ENCODE measurements at regions not wholly inside any gene's neighbourhood (a gene's known extent, or its start where the extent isn't known, plus 50 kb on each side); places are given as distances from the start of the nearest gene placed in this dataset.
"Not testable (repeated sequence)": the region's sequence is repeated elsewhere in the genome, so short reads cannot be mapped to it uniquely, and the experiment has no call there.

DNA sequence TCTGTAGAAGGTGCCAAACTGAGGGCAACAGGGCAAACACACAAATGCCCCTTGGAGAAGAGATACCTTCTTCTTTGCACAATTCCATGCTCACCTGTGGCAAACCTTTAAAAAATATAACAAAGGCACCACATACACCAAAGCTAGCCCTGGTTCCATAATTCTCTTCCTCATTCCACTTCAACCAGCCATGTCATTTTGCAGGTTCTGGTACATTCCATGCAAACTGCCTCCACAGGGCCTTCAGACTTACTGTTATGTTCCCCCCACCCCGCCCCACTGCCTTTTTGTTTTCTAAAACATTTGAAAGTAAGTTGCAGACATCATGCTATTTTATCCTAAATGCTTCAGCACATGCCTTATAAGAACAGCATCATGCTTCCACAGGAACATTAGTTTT, 269.0 kb downstream of the NSUN3 start:
- DNase-seq (ENCODE audit: low read depth, low spot score) = no peak

DNA sequence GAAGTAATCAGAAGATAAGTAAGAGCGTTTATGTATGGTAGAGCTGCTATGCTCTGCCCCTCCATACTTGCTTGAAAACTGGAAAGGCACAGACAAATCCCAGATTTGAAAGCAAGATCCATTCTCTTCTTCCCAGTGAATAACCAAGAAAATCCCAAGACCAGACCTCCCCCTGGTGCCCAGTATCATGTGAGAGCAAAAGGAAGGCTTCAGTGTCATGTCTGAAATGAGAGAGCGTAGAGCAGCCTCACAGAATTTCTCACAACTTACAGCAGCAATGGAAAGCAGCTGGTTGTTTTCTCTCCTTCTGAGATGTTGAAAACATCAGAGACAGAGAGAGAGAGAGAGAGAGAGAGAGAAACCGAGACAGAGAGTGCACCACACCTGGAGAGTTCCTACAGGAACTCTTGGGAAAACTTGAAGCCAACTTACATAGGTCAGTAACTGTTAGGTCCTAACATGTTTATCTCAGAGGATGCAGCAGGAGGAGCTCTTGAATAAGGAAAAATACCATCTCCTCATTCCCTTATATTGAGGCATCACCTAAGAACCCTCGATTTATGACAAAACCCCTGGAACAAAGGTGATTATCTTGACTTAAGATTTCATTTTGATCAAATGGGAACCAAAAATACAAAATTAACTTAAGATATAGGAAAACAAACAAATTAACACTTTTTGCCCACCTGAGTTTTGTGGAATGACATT, 273.3 kb downstream of the NSUN3 start:
- peak; percentile 29 for DNase-seq (ENCODE audit: low read depth, low spot score)

DNA sequence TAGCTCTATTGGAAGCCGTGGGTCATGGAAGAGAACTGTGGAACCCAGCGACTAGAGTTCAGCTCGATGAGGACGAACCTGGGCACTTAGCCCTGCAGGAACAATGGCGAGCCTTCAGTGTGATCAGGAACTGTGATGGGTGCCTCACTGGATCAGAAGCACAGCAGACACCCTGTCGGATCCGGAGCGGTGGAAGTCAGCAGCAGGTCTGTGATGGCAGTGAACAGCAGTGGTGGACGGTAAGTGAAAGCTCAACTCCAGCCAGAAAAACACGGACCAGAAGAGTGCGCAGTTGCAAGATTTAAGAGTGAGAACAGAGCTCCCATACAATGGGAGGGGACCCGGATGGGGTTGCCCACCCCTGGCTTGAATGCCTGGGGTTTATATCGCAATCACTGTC, 282.2 kb downstream of the NSUN3 start:
- no peak for DNase-seq (ENCODE audit: low read depth, low spot score)

DNA sequence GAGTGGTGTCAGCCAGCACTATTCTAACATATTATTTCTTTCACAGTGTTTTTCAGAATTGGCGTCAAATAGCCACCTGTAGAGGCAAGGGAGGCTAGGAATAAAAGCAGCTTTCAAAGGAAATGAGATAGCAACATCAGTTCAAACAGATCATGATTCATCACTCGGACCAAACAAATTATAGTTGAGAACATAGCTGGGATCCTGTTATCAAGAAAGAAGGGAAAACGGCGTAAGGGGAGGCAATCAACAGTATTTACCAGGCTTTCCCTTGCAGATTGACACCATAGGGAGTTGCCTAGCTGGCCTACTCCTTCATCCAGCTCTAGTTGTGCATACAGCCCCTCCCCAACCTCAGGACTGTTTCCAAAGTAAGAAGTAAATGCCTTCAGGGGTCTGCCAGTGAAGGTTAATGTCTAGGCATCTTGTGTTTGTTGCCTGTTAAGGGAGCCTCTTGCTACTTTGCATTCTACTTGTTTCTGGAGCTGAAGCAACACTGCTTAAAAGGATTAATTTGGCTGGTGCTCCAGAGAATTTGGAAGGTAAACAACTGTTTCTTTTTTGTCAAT, 286.5 kb downstream of the NSUN3 start:
- DNase-seq (ENCODE audit: low read depth, low spot score) = no peak

DNA sequence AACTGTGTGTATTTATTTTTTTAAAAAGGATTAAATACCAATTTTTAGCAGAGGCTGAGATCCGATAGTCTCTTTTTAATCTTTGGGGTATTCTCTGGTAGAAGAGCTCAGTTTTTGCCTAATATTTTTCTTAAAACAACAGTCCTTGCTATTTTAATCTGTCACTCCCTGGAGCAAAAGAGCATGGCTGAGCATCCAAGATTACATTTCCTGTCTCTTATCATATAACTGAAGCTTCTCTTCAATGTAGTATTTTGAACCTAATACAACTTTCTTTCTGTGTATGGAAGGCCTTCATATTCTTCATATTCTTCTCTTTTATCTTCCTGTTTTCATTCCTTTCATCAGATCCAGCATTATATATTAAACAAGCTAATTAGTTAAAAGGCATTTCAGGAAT, 293.7 kb downstream of the NSUN3 start:
- DNase-seq (ENCODE audit: low read depth, low spot score) = no peak

DNA sequence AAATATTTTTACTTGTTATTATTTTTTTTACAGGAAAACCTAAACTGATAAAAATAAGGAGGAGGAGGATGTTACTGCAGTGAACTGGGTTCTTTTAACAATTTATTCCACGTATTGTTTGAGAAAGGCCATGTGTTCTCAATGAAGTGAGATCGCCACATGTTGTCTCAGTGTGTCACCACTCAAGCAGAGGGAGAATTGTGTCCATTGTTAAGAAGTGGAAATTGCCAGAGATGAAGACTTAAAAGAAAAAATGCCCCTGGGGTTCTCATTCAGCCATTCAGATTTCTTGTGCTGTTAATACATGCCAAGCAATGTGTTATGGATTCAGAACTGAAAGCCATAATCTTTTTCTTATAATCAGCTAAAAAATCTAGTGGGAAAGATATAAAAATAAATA, 297.1 kb downstream of the NSUN3 start:
- DNase-seq (ENCODE audit: low read depth, low spot score) = no peak

DNA sequence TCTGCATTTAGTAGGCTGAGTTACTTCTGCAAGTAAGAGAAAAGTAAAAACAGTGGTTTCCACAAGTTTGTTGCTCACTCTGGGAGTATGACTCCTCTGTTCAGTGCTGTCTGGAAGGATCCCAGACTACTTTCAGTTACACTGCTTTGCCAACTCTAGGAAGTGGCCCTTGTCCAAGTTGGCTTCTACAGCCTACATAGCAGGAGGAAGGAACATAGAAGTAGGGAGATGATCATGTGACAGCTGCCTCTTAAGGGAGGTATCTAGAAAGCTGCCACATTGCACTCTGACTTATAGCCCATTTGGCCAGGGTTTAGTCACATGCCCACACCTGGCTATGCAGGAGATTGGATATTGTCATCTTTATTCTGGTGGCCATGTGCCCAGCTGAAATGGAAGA, 298.1 kb downstream of the NSUN3 start:
- DNase-seq (ENCODE audit: low read depth, low spot score) = no peak

DNA sequence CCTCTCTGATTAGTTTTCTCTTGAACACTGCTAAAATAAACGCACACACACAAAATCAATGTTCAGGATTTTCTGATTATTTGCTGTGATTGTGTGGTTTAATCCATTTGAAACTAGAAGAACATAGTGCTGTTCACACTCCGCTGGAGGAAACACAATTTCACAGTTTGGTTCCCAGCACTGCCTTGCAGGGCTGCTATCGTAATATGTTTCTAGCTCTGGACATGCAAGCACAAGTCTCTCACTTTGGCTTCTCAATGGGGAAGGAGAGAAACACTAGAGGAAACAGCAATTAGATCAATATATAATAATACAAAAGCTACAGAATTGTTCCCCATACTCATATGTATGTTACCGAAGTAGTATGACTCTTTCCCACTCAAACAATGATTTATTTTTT, 299.5 kb downstream of the NSUN3 start:
- DNase-seq (ENCODE audit: low read depth, low spot score) = no peak

DNA sequence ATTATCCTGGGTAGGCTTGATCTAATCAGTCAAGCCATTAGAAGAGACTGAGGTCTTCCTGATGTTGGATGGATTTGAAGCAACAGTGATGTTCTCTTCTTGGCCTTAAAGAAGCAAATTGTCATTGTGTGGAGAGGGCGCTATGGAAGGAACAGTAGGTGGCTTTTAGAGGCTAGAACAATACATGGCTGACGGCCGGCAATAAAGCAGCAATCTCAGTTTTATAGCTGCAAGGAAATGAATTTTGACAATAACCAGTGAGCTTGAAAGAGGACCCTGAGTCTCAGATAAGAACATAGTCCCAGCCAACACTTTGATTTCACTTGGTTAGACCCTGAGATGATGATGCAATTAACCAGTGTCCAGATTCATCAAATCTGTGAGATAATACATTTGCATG, 302.1 kb downstream of the NSUN3 start:
- DNase-seq (ENCODE audit: low read depth, low spot score) = no peak

DNA sequence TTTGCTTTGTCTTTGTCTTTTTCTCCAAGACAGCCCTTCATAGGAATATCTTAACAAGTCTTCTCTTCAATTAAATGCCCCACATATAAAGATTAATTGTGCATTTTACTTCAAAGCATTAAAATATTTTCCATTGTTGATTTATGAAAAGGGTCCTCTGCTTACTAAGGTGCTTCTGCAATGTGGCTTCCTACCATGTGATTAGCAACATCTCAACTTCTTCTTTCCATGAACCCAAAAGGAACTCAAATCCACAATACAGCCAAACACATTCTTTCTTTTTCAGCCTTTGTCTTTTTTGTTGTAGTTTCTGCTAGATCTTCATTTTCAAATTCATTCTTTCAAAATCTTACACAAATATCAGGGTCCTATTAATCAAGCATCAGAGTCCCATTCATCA, 309.2 kb downstream of the NSUN3 start:
- DNase-seq (ENCODE audit: low read depth, low spot score) = no peak

DNA sequence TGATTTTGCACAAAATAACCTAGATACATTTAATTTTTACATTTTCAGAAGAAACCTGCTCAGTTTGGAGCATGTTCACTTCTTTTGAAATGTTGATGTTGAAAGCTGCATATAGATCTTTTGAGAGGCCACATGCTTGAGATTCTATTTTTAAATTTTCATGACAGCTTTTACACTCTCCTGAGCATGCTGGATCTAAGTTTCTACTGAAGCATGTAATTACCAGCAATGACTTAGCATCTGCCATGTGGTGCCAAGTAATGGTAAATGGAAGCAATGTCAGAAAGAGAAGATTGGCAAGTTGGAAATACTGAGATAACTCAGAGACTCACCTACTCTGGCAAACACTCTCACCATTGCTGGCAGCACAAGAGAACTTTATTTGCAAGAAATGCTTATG, 310.6 kb downstream of the NSUN3 start:
- no peak for DNase-seq (ENCODE audit: low read depth, low spot score)

DNA sequence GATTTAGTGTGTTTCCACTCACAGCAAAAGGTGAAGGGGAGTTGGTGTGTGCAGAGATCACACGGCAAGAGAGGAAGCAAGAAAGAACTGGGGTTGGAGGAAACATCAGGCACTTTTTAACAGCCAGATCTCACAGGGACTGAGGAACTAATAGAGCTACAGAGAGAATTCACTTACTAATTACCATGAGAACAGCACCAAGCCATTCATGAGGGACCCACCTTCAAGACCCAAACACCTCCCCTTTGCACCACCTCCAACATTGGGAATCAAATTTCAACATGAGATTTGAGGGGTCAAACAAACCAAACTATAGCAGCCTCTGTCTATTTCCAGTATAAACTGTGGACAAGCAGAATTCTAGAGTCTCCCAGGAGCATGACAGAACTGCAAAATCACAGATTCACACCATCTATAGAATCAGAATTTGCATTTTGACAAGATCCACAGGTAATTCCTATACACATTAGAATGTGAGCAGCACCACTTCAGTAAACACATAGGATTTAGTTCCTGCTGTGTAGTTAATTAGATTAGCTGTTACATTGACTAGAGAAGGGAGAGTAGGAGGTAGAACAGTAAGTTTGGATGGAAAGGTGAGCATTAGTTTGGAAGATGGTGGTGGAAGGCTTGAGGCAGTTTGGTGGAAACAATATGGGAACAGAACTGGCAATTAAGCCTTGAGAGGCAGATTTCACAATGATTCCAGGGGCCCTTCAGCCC, 311.7 kb downstream of the NSUN3 start:
- DNase-seq (ENCODE audit: low read depth, low spot score) = no peak

DNA sequence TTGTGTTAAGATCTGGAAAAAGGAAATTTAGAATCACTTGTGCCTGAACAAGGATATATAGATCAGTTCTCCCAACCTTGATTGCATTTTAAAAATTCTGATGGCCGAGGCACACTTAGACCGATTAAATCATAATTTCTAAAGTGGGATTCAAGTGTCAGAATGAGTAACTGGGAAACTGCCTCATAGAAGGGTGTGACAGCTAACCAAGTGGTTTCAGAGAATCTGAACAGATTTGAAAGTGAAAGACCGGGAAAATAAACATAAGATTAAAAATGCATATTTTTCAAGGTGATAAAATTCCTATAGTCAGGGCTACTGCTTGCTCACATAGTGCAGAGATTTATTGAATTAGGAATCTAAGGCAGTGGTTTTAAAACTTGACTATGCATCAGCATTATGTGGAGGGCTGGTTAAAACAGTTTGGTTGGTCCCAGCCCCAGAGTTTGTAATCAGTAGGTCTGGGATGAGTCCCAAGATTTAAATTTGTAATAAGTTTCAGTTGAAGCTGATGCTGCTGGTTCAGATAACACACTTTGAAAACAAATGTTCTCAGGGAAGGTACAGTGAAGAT, 314.3 kb downstream of the NSUN3 start:
- not testable (repeated sequence) for DNase-seq (ENCODE audit: low read depth, low spot score)

DNA sequence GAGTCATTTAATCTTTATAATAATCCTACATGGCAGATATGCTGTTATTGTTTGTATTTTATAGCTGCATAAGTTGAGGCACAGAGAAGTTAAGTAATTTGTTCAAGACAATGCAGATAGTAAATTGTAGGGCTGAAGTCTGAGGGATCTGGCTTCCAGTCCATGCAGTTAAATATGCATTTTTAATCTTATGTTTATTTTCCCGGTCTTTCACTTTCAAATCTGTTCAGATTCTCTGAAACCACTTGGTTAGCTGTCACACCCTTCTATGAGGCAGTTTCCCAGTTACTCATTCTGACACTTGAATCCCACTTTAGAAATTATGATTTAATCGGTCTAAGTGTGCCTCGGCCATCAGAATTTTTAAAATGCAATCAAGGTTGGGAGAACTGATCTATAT, 315.0 kb downstream of the NSUN3 start:
- DNase-seq (ENCODE audit: low read depth, low spot score) = not testable (repeated sequence)

DNA sequence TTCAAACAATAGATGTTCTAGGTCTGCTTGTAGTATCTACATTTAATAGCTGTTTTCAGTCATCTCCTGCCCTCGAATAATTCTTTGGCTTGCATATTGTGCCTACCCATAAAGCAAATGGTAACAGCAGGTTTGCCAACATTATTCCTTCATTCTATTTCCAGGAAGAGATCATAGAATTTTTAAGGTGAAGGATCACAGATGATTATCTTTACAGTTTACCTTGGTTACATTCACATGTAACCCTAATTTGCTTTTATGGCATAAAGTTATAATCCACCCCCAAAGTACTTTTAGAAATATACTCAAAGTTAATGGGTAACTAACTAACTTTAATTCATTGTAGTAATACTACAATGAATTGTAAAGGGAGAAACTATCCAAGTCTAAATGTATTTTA, 315.5 kb downstream of the NSUN3 start:
- no peak for DNase-seq (ENCODE audit: low read depth, low spot score)

DNA sequence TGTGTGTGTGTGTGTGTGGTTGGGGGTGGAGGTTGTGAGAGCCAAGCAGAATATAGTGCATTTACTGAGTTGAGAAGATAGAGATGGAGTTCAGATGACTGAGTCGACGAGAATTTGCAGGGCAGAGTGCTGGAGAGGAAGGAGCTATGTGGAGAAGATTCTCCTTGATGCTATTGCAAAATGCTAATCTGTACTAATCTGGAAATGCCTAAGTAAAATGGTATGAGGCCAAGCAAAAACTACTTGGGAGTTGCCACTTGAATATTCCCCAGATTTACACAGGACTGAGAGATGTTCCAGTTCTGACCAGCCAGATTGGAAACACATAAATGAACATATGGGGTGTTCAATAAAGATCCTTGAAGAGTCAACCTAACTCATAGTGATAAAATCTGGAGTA, 316.4 kb downstream of the NSUN3 start:
- DNase-seq (ENCODE audit: low read depth, low spot score) = no peak

DNA sequence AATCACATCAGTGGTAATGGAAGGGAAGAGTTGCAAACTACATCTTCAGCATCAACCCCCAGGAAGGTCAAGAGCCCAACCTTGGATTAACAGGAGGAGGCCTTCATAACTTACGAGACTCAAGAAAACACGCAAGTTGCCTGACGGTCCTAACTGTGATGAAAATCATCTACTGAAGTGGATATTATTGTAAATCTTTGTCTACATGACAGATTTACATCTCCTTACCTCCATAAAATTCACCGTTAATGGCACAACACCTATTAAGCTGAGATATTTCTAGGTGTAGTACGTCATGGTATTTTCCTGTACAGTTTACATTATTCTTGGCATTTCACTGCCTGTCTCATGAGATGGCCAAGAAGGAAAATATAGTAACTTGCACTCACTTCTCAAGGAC, 332.0 kb downstream of the NSUN3 start:
- DNase-seq (ENCODE audit: low read depth, low spot score) = no peak

DNA sequence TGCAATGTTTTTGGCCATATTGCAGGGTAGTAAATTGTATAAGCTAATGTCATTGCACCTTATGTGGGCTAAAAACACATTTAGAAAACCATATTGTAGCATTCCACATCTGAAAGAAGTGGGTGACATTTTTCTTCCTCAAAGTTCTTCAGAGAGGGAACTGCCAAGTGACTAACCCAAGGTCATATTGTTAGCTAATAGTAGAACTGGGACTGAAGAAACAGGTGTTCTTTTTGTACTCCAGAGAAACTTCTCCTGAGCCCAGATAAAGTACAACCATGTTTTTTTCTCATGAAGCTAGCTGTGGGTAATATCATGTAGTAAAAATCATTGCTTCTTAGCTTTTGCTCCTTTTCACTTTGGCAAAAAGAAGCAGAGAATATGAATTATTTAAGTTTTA, 333.0 kb downstream of the NSUN3 start:
- no peak for DNase-seq (ENCODE audit: low read depth, low spot score)

DNA sequence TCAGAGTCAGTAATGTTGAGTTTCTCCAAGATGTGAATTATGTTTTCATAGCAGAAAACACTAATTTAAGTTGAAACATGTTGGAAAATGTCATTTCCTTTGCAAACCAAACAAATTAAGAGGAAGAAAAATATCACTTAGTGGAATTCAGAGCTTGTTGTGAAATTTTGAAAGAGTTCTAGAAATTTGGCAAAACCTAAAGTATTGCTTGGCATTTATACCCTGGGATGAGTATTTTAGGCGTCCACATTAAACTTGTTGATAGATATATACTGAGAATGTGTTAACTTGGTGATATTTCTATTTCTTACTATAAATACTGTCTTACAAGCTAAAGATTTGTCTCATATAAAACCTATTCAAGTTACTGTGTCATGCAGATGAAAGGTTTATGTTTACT, 335.2 kb downstream of the NSUN3 start:
- no peak for DNase-seq (ENCODE audit: low read depth, low spot score)

DNA sequence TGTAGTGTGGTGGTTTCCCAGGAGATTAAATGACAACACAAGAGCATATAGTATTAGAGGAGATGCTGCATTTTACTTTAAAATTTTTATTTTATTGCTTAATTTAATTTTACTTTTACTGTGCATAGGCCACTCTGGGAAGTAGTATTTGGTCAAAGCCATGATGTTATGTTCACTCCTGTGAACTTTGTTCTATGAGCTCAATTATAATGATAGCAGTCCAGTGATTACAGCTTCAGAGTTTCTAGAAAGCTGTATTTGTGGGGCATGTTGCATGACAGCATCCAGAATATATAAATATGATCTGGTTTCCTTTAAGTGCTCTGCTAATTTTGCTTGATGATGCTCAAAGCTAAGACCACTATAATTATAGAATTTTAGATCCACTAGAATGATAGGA, 338.6 kb downstream of the NSUN3 start:
- DNase-seq (ENCODE audit: low read depth, low spot score) = no peak

DNA sequence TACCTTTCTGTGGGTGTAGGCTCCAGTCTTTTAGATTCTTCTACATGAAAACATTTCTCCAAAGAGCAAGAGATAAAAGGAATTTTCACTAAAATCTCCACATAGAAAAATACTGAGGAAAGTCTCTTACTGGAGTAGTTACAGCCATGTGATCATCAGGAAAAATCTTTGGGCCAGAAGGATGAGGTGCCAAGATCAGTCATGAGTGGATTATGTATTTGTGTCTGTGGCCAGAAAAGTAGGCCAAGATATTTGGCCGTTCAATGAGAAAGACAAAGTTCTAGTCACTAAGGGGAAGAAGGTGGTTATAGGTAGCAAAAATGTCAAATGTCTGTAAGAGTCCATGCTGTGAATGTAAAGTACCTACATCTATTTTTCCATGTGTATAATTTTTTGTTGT, 339.3 kb downstream of the NSUN3 start:
- DNase-seq (ENCODE audit: low read depth, low spot score) = no peak

DNA sequence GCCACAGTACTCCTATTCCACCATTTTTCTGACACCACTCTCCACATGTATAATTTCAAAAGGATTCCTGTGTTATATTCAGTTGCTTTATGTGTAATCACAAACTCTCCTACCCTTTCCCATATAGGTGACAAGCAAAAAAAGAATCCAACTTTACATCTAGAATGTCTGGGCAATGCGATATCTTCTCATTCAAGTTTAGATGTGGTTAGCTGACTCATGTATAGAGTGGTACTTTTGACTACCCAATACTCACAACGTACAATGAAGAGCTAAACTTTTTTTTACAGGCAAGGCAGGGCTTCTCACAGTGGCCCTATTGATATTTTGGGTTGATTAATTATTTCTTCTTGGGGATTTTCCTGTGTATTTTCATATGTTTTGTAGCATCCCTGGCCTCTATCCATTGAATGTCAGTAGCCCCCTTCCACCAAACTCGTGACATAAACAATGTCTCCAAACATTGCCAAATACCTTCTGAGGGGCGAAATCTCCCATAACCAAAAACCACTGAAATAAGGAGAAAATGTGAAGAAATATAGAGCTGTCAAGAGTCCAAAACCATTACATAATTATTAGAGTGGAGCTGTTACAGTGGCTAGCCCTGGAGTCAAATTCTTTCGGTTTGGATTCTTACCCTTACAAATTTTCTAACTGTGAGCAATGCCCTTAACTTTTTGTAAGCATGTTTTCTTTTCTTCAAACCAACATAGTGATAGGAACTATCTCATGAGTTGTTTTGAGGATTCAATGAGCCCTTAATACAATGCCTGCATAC, 342.6 kb downstream of the NSUN3 start:
- DNase-seq (ENCODE audit: low read depth, low spot score) = no peak
